Calu3 (cell line): ENCODE measurements at regions not wholly inside any gene's neighbourhood (a gene's known extent, or its start where the extent isn't known, plus 50 kb on each side); places are given as distances from the start of the nearest gene placed in this dataset.

ENCODE experiments used
- BruUV-seq: library from RNA; stranded (reverse); fragments of 400-500 nt; replicated peaks from 2 replicates; lab custom pipeline; 2021; lab: Mats Ljungman, UMichigan
- CTCF ChIA-PET: fragments of 300-600 bp; sonication (Branson Sonifier 250); formaldehyde crosslinking; loops from one replicate; lab custom pipeline; 2022; ENCODE audit warnings: antibody characterized with exemption; lab: Charles Lee
- DNase-seq: peaks from one replicate; pipeline ENCODE4 v3.0.0; 2022
- H3K27ac Mint-ChIP-seq: one replicate; pipeline ENCODE4 v1.8.0; 2022; ENCODE audit warnings: mixed read lengths; ENCODE audit not compliant: unreplicated experiment
- H3K27me3 Mint-ChIP-seq: one replicate; pipeline ENCODE4 v1.8.0; 2022; ENCODE audit warnings: mixed read lengths; ENCODE audit not compliant: unreplicated experiment
- H3K36me3 Mint-ChIP-seq: one replicate; pipeline ENCODE4 v1.8.0; 2022; ENCODE audit warnings: mild to moderate bottlenecking, moderate library complexity, mixed read lengths; ENCODE audit not compliant: insufficient read depth, unreplicated experiment
- H3K4me1 Mint-ChIP-seq: one replicate; pipeline ENCODE4 v1.8.0; 2022; ENCODE audit warnings: mild to moderate bottlenecking, low read depth, mixed read lengths; ENCODE audit not compliant: unreplicated experiment
- H3K4me3 Mint-ChIP-seq: one replicate; pipeline ENCODE4 v1.8.0; 2022; ENCODE audit warnings: mild to moderate bottlenecking, low read depth, moderate library complexity, mixed read lengths; ENCODE audit not compliant: unreplicated experiment
- H3K9me3 Mint-ChIP-seq: one replicate; pipeline ENCODE4 v1.8.0; 2022; ENCODE audit warnings: low read depth, mixed read lengths; ENCODE audit not compliant: unreplicated experiment
- intact Hi-C: fragments of 100-400 bp; cut with micrococcal nuclease; formaldehyde crosslinking; loops from one replicate; pipeline ENCODE4 v1.10.0; 2022; ENCODE audit not compliant: unreplicated experiment
- TF ChIP-seq, protein P1 (sequence below): fragments of 200-600 bp; IDR thresholded peaks from one replicate; pipeline ENCODE4 v1.8.0; 2022; ENCODE audit warnings: antibody characterized with exemption; ENCODE audit not compliant: unreplicated experiment

DNA sequence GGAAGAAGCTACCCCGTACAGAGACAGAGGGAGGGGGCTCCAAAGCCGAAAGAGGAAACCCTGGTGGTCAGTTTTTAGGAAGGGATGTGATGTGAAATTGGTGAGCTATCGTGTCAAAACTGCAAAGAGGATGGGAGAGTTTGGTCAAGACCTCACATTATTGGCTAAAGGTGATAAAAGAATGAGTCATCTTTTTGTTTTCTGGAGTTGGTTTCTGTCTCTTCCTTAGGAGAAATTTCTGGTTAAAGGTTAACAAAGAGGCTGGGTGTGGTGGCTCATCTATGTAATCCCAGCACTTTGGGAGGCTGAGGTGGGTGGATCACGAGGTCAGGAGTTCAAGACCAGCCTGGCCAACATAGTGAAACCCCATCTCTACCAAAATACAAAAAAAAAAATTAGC, 217.8 kb upstream of the CBLB start:
- DNase-seq, result no peak
- intact Hi-C loops, result loop anchor here (10.0 kb wide), 1 partner anchor 152 kb away; no protein-coding TSS in a partner anchor
- no TSS peak for BruUV-seq
- no peaks in the 10 kb centered on the region for H3K9me3 Mint-ChIP-seq
- no peaks in the 10 kb centered on the region for H3K27me3 Mint-ChIP-seq
- H3K4me3 Mint-ChIP-seq, result no peak overlapping the region
- H3K27ac Mint-ChIP-seq, result no peak overlapping the region
- peaks cover 10% of the 10 kb centered on the region for H3K4me1 Mint-ChIP-seq
- H3K36me3 Mint-ChIP-seq, result no peaks in the 10 kb centered on the region
- CTCF ChIA-PET, result no interaction called here
- TF ChIP-seq, protein P1, sequence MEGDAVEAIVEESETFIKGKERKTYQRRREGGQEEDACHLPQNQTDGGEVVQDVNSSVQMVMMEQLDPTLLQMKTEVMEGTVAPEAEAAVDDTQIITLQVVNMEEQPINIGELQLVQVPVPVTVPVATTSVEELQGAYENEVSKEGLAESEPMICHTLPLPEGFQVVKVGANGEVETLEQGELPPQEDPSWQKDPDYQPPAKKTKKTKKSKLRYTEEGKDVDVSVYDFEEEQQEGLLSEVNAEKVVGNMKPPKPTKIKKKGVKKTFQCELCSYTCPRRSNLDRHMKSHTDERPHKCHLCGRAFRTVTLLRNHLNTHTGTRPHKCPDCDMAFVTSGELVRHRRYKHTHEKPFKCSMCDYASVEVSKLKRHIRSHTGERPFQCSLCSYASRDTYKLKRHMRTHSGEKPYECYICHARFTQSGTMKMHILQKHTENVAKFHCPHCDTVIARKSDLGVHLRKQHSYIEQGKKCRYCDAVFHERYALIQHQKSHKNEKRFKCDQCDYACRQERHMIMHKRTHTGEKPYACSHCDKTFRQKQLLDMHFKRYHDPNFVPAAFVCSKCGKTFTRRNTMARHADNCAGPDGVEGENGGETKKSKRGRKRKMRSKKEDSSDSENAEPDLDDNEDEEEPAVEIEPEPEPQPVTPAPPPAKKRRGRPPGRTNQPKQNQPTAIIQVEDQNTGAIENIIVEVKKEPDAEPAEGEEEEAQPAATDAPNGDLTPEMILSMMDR, result no peak

- BruUV-seq, result no TSS peak
- H3K9me3 Mint-ChIP-seq, result no peaks in the 10 kb centered on the region
- CTCF ChIA-PET, result no interaction called here
- peaks cover 10% of the 10 kb centered on the region for H3K4me1 Mint-ChIP-seq
- TF ChIP-seq, protein P1, result no peak
- intact Hi-C loops, result loop anchor here (10.0 kb wide), 1 partner anchor 154 kb away; no protein-coding TSS in a partner anchor
- no peak for DNase-seq
- H3K4me3 Mint-ChIP-seq, result no peak overlapping the region
- H3K27me3 Mint-ChIP-seq, result no peaks in the 10 kb centered on the region
- no peaks in the 10 kb centered on the region for H3K36me3 Mint-ChIP-seq
- H3K27ac Mint-ChIP-seq, result no peak overlapping the region
Measured at GRCh38 chr3:106088304-106088703, 219.5 kb upstream of the CBLB start.

GRCh38 chr3:106088899-106089298, 220.1 kb upstream of the CBLB start:
- no peaks in the 10 kb centered on the region for H3K27me3 Mint-ChIP-seq
- peaks cover 10% of the 10 kb centered on the region for H3K4me1 Mint-ChIP-seq
- no TSS peak for BruUV-seq
- no peak overlapping the region for H3K27ac Mint-ChIP-seq
- no peak for DNase-seq
- CTCF ChIA-PET, result no interaction called here
- TF ChIP-seq, protein P1, result no peak
- no peaks in the 10 kb centered on the region for H3K36me3 Mint-ChIP-seq
- H3K4me3 Mint-ChIP-seq, result no peak overlapping the region
- H3K9me3 Mint-ChIP-seq, result no peaks in the 10 kb centered on the region
- intact Hi-C loops, result loop anchor here (10.0 kb wide), 1 partner anchor 154 kb away; no protein-coding TSS in a partner anchor

GRCh38 chr3:106089806-106090205, 221.0 kb upstream of the CBLB start:
- BruUV-seq, result no TSS peak
- Mint-ChIP-seq H3K27me3 (no peaks in the 10 kb centered on the region), H3K36me3 (no peaks in the 10 kb centered on the region), H3K27ac (no peak overlapping the region), H3K9me3 (no peaks in the 10 kb centered on the region), H3K4me3 (no peak overlapping the region), H3K4me1 (peaks cover 10% of the 10 kb centered on the region)
- CTCF ChIA-PET, result no interaction called here
- TF ChIP-seq, protein P1, result no peak
- intact Hi-C loops, result loop anchor here (10.0 kb wide), 1 partner anchor 155 kb away; no protein-coding TSS in a partner anchor
- DNase-seq, result no peak
